GM19324 (cell line): ENCODE measurements at regions not wholly inside any gene's neighbourhood (a gene's known extent, or its start where the extent isn't known, plus 50 kb on each side); places are given as distances from the start of the nearest gene placed in this dataset.
"Not testable (repeated sequence)": the region's sequence is repeated elsewhere in the genome, so short reads cannot be mapped to it uniquely, and the experiment has no call there.

Experiments
- ATAC-seq: cut with Tn5 transposase; IDR thresholded peaks from one replicate; pipeline ENCODE4 v1.9.1; 2021; ENCODE audit warnings: mild to moderate bottlenecking, moderate library complexity; ENCODE audit not compliant: unreplicated experiment, low FRiP score

DNA sequence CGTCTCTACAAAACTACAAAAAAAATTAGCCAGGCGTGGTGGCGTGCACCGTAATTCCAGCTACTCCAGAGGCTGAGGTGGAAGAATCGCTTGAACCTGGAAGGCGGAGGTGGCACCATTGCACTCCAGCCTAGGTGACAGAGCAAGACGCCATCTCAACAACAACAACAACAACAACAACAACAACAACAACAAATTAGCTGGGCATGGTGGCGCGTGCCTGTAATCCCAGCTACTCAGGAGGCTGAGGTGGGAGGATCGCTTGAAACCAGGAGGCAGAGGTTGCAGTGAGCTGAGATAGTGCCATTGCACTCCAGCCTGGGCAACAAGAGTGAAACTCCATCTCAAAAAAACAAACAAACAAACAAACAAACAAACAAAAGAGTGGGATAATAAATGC, 219.9 kb upstream of the SGK1 start:
- ATAC-seq: not testable (repeated sequence)

DNA sequence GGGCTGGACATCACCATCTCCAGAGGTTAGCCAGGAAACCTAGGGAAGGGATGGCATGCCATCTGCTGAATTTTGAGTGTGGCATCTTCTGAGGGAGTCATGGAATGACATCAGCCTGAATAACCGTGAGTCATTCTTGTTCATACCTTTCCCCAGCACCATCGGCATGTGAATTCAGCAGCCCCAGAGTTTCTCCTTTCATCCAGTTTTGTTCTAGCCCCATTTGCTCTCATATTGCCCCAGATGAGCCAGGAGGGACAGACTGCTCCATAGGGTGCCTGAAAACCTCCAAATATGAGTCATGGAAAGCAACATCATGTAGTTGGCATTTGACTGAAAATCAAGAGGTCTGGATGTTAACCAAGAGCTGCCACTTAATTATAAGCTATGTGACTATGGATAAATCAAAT, 219.2 kb upstream of the SGK1 start:
- no peak for ATAC-seq

- ATAC-seq: no peak
These were observed 217.9 kb upstream of the SGK1 start for GRCh38 chr6:134535831-134536230.

- ATAC-seq: no peak
These were observed 216.8 kb upstream of the SGK1 start for GRCh38 chr6:134534708-134535149.

DNA sequence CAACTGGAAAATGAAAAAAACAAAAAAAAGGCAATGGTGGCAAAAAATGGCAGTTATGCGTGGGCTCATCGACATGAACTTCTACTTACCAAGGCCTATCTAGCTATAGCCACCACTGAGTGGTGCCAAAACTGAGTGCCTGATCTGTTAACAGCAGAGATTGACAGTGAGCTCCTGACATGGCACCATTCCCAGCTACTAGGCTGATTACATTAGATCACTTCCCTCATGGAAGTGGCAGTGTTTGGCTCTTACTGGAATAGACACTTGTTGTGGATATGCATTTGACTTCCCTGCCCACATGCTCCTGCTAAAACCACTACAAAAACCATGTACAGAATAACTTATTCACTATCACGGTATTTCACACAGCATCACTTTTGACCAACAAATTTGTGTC, 216.1 kb upstream of the SGK1 start:
- no peak for ATAC-seq

- ATAC-seq: no peak
These were observed 215.0 kb upstream of the SGK1 start for GRCh38 chr6:134532694-134533624.

DNA sequence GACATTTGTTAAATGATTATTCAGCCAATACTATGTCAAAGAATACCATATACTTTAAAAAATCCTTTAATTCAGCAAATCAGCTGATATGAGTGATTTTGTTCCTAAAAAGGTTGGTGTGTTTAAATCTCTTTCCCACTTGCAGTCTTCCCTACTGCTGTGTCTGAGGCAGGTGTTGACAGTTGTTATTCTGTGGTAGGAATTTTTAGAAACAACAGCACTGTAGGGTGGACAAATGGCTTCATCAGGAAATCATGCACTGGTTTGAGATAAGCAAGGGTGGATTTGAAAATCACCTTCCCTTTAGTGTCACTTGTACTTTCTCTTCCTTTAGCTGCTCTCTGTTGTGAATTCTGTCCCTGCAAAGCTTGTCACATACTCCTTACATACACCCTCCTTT, 213.7 kb upstream of the SGK1 start:
- ATAC-seq: no peak

GRCh38 chr6:134531188-134531551, 213.3 kb upstream of the SGK1 start:
- ATAC-seq: no peak

DNA sequence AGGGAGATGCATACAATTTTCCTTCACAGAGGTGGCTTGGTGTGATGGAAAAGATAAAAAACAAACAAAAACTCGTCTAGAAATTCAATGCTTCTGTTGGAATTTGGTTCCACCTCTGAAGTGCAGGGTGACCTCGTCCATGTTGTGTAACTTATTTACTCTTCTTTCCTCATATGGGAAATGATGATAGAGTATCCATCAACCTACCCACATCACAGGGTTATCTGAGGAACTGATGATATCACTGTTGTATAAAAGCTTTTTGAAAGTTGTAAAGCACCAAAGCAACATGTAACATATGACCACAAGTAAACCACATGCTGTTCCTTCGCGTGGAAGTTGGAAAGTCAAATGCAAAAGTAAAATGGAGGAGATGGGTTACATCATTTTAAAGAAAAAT, 212.0 kb upstream of the SGK1 start:
- no peak for ATAC-seq

- no peak for ATAC-seq
These were observed 211.4 kb upstream of the SGK1 start for GRCh38 chr6:134529305-134529704.

GRCh38 chr6:134527108-134527787, 209.3 kb upstream of the SGK1 start:
- no peak for ATAC-seq

DNA sequence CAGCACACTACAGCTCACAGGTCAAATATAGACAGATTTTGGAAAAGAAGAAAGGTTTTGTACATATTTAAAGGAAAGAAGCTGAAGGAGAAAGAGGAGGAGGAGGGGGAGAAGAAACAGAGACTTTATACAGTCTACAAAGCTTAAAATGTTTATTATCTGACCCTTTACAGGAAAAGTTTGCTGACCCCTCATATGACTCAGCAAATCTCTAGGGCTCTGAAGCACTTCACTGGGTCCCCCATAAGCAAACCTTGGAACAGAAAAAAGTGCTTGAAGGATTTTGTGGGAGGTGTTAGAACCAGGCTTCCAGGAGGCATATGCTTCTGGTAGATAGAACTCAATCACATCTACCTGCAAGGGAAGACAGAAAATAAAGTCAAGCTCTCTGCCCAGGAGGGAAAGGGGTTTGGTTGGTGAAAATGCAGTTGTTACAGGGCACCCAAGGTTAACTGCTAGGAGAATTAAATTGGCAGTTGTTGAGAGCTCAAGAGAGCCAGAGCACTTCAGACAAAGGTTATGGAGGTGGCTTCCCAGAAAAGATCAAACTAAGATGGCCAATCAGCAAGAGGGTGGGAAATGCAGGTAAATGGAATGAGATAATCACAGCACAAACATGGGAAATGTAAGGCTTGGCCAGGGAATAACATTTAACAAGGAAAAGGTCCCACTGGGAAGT, 207.4 kb upstream of the SGK1 start:
- no peak for ATAC-seq

- no peak for ATAC-seq
These were observed 206.2 kb upstream of the SGK1 start for GRCh38 chr6:134523903-134524650.

GRCh38 chr6:134523051-134523450, 205.1 kb upstream of the SGK1 start:
- ATAC-seq: no peak

DNA sequence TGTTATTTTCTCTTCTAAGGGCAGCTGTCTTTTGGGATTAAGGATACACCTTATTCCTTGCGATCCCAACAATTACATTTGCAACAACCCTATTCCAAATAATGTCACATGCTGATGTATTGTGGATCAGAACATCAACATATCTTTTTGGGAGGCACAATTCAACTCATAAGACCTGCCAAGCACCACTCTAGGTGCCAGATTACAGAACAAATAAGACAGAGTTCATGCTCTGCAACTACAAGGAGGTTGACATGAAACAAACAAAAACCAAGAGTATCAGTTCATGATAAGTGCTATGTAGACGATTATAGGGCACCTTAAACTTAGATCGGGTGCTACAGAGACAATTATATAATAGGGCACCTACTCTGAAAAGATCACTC, 203.2 kb upstream of the SGK1 start:
- ATAC-seq: no peak

DNA sequence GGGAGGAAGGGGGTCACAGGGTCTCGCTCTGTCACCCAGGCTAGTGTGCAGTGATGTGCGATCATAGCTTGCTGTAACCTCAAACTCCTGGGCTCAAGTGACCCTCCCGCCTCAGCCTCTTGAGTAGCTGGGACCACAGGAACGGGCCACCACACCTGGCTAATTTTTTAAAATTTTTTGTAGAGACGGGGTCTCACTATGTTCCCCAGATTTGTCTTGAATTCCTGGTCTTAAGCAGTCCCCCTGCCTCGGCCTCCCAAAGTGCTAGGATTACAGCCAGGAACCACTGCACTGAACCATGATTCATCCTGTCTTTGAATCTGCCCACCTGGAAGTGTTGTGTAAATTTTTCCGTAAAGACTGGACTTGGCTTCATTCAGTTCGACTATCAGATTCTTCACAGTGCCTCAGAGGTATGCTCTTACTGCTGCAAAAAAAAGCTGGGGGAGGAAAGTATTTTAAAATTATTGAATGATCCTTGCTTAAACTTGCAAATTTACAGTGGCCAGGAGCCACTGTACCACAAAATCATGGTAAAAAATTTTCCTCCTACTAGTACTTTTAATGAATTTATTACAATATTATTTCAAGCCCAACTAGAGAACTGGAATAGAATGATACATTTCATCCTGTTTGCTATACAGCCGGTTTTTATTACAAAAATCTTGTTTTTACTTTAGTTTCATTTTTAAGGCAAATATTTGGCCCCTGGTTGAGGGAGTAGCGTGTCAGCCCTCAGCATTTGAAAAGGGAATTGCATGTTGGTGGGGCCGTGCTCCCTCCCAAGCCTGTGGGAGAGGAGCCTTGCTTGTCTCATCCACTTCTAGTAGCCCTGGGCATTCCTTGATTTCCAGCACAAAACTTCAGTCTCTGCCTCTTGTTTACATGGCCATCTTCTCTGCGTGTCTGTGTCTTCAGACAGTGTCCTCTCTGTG, 202.5 kb upstream of the SGK1 start:
- ATAC-seq: no peak

GRCh38 chr6:134519465-134519864, 201.6 kb upstream of the SGK1 start:
- ATAC-seq: peak; percentile 68

DNA sequence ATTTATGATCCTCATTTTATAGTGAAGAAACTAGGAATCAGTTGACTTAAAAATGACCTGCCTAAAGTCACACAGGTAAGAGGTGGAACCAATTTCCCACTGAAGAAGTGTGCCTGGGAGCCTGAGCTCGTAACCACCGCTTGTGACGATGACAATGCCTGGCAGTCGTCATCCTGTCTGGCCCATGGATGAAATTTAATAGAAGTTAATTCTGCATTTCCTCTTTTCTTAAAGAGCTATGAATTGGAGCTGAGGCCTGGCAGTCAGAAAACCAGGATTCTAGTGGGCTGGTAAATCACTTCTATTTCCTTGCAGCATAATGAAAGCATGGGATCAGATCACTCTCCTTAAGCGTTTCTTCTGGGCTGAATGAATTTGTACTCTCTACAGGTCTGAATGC, 200.0 kb upstream of the SGK1 start:
- ATAC-seq: no peak

GRCh38 chr6:134517145-134517658, 199.3 kb upstream of the SGK1 start:
- ATAC-seq: no peak
